ENCODE measurements at regions not wholly inside any gene's neighbourhood (a gene's known extent, or its start where the extent isn't known, plus 50 kb on each side); places are given as distances from the start of the nearest gene placed in this dataset.
"Not testable (repeated sequence)": the region's sequence is repeated elsewhere in the genome, so short reads cannot be mapped to it uniquely, and the experiment has no call there.

DNA sequence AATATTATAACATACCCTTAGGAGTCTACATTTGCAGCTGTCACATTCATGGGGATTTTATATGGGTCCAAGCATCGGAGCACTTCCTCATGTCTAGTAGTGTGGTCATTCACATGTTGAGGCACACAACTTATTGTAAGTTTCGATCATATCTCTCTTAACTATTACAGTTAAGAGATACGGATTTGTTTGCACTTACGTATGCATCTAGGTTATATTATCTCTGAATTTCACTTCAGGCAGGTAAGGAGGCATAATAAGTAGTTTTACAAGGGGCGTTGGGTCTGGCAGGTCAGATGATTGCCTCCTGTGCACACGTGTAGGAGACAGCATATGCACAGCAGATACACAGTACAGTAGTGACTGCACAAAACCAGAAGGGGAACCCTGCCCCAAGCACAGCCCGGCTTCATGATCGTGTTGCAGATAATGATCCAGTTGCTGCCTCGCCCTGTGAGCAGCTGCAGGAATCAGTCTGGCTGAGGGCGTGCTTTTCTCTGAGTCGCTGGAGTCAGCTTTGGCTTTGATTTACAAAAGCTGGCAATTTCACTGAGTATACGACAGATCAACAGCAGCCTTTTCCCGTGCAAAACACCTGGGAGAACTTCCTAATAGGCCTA is 302.9 kb upstream of the GATB start:
- DNase-seq (ENCODE audit: low read depth): no peak
- in situ Hi-C loops (cut with HindIII; ENCODE audit: low pct_unique_long_range_greater_than_20kb, low sequenced_read_pairs): no loop called here

DNA sequence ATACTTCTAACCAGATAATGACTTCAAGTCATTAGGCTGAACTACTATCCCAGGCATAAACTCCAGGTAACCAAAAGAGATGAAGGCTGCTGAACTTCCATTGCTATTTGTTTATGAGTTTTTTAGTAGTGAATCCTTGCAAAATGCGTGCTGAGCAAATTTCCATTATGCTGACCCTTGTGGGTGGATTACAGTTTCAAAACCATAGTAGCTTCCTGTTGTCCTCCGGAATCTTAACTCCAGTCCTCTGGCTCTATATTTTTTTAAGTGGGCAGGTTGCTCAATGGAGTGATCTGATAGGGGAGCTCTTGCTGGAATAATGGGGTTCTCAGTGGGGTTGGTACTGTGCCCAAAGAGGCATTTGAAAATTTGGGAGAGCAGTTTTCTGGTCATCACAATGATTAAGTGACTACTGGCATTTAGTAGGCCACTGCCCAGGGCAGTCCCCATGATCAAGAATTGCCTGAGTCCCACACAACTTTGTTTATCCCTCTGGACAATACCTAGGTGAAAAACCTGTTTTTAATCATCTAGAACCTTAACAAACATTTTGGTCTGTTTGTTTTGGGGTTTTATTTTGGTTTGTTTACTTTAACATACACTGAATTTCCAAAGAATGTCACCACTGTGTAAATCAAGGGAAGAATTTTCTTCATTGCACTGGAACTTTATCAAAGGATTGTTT is 302.3 kb upstream of the GATB start:
- in situ Hi-C loops (cut with HindIII; ENCODE audit: low pct_unique_long_range_greater_than_20kb, low sequenced_read_pairs): no loop called here
- no peak for DNase-seq (ENCODE audit: low read depth)

DNA sequence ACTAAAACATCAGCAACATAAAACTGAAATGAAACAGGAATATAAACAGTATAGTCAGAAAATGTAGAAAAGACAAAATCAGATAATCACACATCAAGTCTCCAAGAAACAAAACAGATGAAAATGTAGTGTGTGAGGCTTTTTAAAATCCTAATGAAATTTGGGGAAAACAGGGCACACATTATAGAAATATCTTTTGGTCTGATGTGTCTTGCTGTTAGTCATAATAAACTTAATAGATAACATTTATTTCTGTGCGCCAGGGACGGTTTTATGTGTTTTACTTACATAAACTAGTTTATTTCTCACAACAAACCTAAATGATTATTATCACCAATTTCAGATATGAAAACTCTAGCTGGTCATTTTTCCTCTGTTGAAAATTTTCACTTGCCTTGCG is 293.9 kb upstream of the GATB start:
- in situ Hi-C loops (cut with HindIII; ENCODE audit: low pct_unique_long_range_greater_than_20kb, low sequenced_read_pairs): no loop called here
- no peak for DNase-seq (ENCODE audit: low read depth)

DNA sequence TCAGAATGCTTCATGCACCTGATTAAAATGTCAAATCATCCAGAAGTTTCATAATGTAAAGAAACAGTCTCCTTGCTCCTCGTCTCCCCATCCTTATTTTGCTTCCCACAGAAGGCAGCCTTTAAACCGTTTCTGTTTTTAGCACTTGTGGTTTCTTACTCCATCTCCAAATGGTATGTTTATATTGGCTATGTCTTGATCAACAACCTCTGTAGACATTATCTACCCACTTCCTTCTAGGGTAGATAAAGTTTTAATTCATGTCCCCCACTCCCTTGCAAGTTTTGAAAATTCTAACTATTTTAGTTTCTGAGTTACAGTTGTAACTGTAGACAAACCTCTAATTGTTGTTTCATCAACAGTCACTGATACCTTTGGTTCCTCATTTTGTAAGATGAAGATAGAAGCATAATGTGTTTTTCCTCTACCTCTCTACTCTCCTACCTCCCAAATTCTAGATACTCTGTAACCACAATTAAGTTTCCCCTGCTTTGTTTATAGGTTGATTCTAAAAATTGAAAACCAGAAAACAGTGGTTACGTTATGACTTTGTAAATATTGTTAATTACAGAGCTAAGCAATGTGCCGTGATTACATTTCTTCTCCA is 291.7 kb upstream of the GATB start:
- in situ Hi-C loops (cut with HindIII; ENCODE audit: low pct_unique_long_range_greater_than_20kb, low sequenced_read_pairs): no loop called here
- no peak for DNase-seq (ENCODE audit: low read depth)

DNA sequence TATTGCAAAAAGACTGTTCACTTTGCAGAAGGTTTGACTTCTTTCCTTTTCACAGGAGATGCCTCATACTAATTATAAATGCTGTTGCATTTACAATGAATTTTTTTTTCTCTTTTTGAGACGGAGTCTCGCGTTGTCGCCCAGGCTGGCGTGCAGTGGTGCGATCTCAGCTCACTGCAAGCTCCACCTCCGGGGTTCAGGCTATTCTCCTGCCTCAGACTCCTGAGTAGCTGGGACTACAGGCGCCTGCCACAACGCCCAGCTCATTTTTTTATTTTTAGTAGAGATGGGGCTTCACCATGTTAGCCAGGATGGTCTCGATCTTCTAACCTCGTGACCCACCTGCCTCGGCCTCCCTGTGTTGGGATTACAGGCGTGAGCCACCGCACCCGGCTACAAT is 290.5 kb upstream of the GATB start:
- DNase-seq (ENCODE audit: low read depth); in situ Hi-C loops (cut with HindIII; ENCODE audit: low pct_unique_long_range_greater_than_20kb, low sequenced_read_pairs): not testable (repeated sequence)

DNA sequence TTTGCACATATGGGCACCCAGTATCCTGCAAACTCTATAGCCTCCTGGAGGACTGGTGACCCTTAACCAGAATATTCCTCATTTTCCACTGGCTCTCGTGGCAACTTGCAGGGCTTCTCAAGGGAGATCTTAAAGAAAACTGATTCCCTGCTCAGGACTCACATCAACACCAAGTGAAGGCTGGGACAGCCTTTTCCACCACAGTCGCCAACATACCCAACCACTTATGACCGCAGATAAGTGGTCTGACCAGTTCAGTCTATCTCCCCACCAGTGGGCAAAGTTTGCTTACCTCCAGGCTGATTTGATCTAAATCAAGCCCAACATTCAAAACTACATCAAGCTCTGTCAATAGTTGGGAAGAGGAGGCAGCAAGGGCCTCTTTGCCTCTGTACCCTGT is 289.3 kb upstream of the GATB start:
- in situ Hi-C loops (cut with HindIII; ENCODE audit: low pct_unique_long_range_greater_than_20kb, low sequenced_read_pairs): no loop called here
- no peak for DNase-seq (ENCODE audit: low read depth)

DNA sequence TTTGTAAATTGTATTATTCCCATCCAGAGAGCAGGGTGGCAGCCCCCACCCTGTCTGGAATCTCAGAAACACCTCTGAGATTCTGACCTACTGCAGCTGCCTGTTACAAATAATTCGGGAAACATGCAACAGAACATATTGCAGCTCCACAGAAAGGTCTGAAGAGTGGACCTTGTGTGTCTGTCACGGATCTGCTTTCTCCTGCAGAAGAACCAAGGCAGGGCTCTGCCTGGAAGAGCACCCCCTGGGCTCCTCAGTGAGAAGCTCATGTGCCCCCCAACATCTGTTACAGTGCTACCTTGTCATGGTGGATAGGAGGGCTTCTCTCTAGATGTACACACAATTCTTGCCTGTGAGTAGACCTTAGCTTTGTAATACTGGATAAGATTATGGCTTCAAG is 286.6 kb upstream of the GATB start:
- in situ Hi-C loops (cut with HindIII; ENCODE audit: low pct_unique_long_range_greater_than_20kb, low sequenced_read_pairs): no loop called here
- no peak for DNase-seq (ENCODE audit: low read depth)

DNA sequence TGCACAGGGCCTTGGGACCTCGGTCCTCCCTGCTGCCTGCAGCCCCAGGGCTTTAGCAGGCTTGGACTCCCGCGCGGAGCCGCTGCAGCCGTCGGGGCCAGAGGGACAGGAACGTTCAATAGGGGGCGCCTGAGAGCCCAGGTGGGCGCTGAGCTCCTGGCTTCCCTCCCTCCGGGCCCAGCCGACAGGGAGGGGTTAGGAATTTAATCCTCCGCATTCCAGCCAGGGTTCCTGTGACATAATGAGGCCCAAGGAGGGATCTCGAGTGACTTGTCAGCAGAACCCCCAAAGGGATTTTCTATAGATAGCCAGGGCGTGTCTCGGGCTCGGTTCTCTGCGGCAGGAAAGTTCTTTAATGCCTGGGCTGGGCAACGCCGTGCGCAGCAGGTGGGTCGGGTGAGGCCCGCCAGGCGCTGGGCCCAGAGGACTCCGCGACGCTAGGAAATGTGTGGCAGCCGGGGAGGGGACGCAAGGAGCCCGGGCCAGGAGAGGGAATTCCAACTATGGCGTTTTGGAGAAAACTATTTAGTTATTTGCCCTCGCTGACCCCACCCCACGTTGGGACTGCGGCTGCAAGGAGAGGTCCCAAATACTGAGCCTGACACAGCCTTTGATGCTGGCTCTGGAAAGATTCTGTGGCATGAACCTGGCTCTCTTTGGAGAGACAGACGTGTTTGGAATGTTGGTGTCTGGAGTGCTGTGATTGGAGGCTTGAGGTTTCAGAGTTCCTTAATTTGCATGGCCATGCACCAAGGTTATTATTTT is 285.2 kb upstream of the GATB start:
- no peak for DNase-seq (ENCODE audit: low read depth)

DNA sequence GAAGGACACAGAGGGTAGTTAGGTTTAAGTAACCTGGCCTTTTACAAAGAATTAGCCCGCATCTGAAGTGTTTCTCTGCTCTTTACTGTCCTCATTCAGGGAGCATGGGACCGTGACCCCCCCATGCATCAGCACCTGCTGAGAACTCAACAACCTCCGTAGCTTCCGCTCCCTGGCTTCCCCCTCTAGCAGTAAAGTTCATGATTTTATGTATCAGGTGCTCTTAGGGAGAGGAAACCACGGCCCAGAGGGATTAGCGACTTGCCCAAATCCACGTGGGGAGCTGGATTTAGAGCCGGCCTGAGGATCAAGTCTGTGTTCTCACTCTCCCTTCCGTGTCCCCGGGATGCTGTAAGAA is 284.6 kb upstream of the GATB start:
- in situ Hi-C loops (cut with HindIII; ENCODE audit: low pct_unique_long_range_greater_than_20kb, low sequenced_read_pairs): no loop called here

More for the DNA sequence above, 285.2 kb upstream of the GATB start:
- in situ Hi-C loops (cut with HindIII; ENCODE audit: low pct_unique_long_range_greater_than_20kb, low sequenced_read_pairs): no loop called here

DNA sequence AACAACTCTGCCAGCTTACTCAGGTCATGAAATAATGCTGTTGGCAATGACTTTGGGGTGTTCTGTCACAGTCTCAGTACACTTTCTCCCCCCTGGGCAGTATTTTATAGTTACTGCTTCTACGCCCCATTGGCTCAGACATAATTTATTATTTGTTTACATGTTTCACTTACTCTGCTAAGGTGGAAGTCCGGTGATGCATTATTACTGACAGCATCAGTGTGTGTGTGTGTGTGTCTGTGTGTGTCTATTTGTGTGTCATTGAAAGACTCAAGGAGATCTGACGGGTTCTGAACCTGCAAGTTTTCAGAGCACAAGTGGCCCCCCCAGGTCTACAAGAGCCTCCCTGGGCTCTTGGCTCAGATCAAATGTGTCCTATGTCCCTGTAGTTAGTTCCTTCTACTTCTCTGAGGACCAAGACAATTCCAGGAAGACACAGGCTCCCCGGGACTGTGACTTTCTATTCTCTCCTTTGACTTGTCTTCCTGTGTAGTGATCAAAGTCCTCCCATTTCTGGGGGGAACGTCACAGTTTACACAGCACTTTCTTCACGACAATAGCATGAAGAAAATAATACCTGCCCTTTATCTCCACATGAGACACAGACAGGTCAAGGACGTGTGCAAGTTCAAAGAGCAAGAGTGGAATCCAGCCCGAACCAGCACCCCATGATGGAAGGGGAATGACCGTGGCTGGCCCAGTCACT is 283.7 kb upstream of the GATB start:
- in situ Hi-C loops (cut with HindIII; ENCODE audit: low pct_unique_long_range_greater_than_20kb, low sequenced_read_pairs): no loop called here
- no peak for DNase-seq (ENCODE audit: low read depth)

More for the DNA sequence above, 284.6 kb upstream of the GATB start:
- DNase-seq (ENCODE audit: low read depth): no peak

DNA sequence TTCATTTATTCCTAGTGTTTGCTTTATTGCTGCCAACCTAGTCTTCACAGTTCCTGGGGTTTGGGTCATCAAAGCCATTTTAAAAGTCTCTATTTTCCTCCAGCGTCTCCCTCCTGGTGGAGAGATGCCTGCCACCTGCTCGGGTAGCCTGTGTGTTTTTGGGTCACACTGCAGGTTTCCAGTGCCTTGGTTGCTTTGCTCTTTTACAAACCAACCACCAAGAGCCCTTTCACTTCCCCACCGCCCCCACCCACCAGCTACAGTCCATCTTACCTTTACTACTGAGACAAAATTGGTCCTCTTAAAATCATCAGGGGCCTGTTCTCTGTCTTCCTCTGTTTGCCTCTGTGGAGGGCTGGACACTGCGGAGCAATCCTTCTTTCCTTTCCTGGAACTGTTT is 280.5 kb upstream of the GATB start:
- in situ Hi-C loops (cut with HindIII; ENCODE audit: low pct_unique_long_range_greater_than_20kb, low sequenced_read_pairs): no loop called here
- DNase-seq (ENCODE audit: low read depth): no peak

DNA sequence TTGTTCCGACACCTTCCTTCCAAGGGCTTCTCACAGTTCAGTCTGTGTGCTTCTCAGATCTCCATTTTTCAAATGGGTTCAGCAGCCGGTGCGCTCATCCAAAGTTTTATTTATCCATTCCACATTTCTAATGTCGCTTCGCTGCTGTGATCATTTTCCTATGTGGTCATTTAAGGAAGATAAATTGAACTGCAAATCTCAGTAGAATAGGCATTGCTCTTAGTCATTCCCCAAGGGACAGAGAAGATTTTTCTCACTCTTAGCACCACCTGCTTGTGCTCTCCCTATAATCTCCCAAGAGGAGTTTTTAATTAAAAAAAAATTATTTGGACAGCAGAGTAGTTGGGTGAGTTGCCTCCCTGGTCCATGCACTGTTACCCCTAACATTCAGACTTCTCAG is 278.9 kb upstream of the GATB start:
- DNase-seq (ENCODE audit: low read depth): no peak
- in situ Hi-C loops (cut with HindIII; ENCODE audit: low pct_unique_long_range_greater_than_20kb, low sequenced_read_pairs): no loop called here

DNA sequence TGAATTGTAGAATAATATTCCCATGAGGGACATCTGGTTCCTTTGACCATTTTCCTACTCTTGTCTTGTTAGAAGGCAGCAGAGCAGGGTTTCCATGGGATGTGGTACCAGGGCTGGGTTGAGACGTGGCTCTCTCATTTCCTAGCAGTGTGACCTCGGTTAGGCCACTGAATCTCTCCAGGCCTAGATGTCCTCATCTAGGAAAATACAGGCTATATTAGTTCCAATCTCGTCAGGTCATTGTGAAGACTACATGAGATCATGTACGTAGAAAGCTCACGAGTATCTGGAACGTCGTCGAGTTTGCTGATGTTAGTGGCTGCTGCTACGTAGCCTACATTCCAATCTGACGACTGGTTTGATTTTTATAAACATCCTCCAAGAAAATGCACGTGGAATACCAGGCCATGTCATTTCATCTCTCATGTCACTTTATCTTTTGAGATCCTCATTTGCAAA is 278.2 kb upstream of the GATB start:
- DNase-seq (ENCODE audit: low read depth): peak; percentile 65
- in situ Hi-C loops (cut with HindIII; ENCODE audit: low pct_unique_long_range_greater_than_20kb, low sequenced_read_pairs): no loop called here

DNA sequence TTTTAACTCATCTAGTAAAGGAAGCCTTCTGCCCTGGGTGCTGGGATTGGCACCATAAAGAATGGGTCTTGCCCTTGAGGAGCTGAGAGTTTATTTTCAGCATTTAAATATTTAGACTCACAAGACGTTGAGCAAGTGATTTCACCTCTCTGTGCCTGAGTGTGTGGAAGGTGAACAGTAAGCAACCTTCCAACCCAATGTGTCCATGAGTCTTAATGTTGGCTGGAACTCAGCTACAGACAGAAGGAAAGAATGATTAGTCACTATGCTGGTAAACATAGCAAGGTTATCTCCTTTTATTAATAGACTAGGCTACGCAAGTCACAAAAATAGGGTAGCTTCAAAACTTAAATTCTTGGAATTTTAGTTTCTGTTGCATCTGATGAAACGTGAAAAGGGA is 277.4 kb upstream of the GATB start:
- no peak for DNase-seq (ENCODE audit: low read depth)
- in situ Hi-C loops (cut with HindIII; ENCODE audit: low pct_unique_long_range_greater_than_20kb, low sequenced_read_pairs): no loop called here

DNA sequence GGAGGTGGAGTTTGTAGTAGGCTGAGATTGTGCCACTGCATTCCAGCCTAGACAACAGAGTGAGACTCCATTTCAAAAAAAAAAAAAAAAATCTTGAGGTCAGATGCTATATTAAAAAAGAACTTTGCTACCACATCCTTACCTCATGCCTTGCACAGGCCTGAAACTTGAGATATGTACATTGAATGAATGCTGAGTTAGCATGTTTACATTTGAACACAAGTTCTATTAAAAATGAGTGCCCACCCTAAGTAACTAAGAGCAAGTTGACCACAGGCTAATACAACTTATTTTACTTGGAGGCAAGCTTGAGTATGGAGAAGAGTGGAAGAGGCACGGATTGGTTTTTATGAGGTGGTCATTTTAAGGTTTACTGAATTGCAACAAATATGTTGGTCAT is 276.6 kb upstream of the GATB start:
- no peak for DNase-seq (ENCODE audit: low read depth)
- in situ Hi-C loops (cut with HindIII; ENCODE audit: low pct_unique_long_range_greater_than_20kb, low sequenced_read_pairs): no loop called here

DNA sequence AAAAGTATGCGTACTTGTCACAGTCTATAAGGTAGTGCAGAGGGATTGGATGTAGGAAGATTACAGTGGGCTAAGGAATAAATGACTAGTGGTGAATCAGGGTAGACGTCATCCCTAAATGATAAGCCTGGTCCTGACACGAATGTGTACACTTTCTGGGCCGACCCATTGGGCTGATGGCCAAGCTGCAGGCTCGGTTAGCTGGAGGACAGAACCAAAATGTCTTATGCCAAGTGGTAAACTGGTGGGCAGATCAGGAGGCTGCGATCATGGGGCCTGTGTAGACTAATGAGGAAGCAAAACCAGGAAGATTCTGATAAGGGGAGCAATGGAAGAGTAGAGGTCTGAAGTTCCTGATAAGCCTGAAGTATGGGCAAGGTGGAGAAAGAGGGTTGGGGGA is 272.8 kb upstream of the GATB start:
- DNase-seq (ENCODE audit: low read depth): no peak

DNA sequence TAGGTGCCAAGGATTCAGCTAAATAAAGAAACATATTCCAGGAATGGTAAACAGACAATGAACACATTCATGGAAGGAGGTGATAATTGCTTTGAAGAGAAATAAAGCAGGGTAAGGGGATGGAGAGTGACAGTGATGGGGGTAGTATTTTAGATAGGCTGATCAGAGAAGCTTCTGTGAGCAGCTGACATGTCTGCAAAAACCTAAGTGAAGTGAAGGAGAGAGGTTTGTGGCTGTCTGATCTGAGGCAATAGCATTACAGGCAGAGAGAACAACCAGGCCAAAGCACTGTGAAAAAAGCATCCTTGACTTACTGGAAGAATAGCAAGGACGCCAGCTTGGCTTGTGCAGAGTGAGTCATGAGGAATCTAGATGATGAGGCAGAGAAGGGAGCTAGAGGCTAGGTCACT is 271.9 kb upstream of the GATB start:
- in situ Hi-C loops (cut with HindIII; ENCODE audit: low pct_unique_long_range_greater_than_20kb, low sequenced_read_pairs): no loop called here
- no peak for DNase-seq (ENCODE audit: low read depth)

More for the DNA sequence above, 272.8 kb upstream of the GATB start:
- in situ Hi-C loops (cut with HindIII; ENCODE audit: low pct_unique_long_range_greater_than_20kb, low sequenced_read_pairs): no loop called here

DNA sequence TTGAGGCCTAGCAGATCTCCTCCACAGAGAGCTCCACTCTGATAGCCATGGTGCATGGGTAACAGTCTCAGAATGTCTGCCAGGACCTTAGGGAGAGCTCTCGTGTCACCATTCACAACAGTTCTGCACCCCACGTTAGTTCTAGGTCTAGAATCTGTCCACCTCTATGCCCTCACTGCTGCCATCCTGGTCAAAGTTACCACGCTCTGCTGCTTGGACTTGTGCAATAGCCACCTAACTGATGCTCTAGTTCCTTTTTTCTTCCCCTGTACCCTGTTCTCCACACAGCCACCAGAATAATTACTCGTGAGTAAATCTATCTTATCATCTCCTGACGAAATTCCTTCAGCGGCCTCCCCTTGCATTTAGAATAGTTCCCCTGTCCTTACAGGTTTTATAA is 268.8 kb upstream of the GATB start:
- in situ Hi-C loops (cut with HindIII; ENCODE audit: low pct_unique_long_range_greater_than_20kb, low sequenced_read_pairs): no loop called here
- DNase-seq (ENCODE audit: low read depth): no peak

DNA sequence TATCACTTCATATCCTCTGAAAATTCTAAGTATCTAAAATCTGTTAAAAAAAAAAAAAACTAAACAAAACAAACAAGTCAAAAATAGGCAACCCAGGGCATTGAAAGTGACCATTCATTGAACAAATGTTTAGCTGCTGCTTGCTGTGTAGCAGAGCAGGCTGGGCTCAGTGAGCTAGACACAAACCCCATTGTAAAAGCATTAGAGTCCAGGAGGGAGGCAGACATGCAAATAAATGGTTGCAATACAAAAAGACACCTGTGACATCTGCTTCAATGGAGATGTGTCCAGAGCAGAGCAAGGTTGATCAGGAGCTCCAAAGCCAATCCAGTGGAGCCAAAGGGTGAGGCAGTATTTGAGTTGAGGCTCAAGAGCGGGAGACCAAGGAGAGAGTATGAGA is 267.3 kb upstream of the GATB start:
- no peak for DNase-seq (ENCODE audit: low read depth)
- in situ Hi-C loops (cut with HindIII; ENCODE audit: low pct_unique_long_range_greater_than_20kb, low sequenced_read_pairs): no loop called here

Data from Caki2 (cell line).